Gastrocnemius medialis (tissue), 4 donors: ENCODE measurements at regions not wholly inside any gene's neighbourhood (a gene's known extent, or its start where the extent isn't known, plus 50 kb on each side); places are given as distances from the start of the nearest gene placed in this dataset.

Experiments used
- CTCF ChIP-seq, 5 experiments: fragments of 450-650 bp in 3 of 5; fragments of 200-600 bp in 2 of 5; sonication (generic) in 2 of 5; IDR thresholded peaks in 4 of 5; conservative IDR thresholded peaks in 1 of 5; 1 replicate in 4 of 5; 2 replicates in 1 of 5; pipeline ENCODE4 v1.5.1; 2016 to 2019; ENCODE audit warnings: antibody characterized with exemption in 5 of 5, mild to moderate bottlenecking in 3 of 5, moderate library complexity in 3 of 5
- POLR2A ChIP-seq, 2 donors: fragments of 450-650 bp; IDR thresholded peaks; one replicate each; pipeline ENCODE4 v1.6.1; 2017; ENCODE audit warnings: antibody characterized with exemption in 2 of 2, mild to moderate bottlenecking in 2 of 2, moderate library complexity in 2 of 2

- TF ChIP-seq POLR2A (IDR thresholded peaks at IDR 0.05) (no peak), CTCF (IDR thresholded peaks at IDR 0.05 in 4 of 5, conservative IDR thresholded peaks at IDR 0.05 in 1 of 5) (no peak)
Measured at GRCh38 chr5:118701791-118702190, 286.6 kb downstream of the DTWD2 start.
